ENCODE measurements at regions not wholly inside any gene's neighbourhood (a gene's known extent, or its start where the extent isn't known, plus 50 kb on each side); places are given as distances from the start of the nearest gene placed in this dataset.

DNA sequence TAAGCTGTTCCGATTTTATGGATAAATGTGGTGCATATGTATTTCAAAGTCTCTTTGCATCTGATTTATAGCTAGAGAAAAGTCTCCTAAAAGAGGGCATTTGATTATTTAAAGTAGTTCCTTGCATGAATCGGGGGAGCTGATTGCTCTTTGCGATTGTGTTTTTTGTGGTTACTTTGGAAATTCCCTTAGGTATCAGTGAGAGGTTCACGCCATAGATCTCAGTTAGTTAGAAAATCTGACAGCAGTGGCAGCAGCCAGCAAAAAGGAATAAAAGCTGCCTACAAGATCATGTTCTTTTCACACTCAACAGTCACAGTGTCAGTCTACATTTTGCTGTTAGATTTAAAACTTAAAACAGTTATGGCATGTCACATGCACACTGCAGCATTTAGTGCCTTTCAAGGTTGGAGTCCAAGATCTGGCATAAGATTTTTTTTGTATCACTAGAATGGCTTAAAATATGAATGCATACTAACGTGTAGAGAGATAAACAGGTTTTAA is 436.5 kb upstream of the PCDH20 start:
- DNase-seq, result no peak

DNA sequence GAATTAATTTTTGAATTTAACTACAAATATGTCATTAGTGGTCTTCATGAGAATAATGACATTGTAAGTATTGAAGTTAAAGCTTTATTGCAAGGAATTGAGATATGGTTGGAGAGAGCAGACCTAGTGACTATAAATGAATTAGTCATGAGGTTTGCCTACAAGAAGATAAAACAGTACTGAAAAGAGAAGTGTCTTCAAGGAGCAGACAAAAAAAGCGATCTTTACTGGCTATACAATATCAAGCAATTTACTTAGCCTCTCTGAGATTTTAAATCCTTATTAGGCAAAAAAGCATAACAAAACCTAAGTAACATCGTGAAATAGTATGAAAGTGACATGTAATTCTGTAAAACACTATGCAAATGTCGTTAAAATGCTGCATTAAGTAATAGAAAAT is 435.1 kb upstream of the PCDH20 start:
- DNase-seq, result no peak

DNA sequence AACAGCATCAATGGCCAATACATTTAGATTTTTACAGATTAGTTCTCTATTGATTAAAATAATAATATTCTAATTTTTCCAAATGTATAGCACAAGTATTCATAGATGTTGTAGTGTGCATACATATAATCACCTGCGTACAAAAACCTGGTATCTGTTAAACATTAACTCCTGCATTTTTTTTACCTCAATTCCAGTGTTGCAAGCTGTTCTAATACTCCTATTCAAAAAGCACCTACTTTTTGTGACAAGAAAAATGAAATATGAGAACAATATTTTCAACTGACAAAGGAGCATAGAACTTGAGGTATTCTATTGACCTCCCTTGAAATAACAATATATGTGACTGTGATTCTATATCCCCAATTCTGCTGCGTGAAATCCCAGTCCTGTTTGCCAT is 422.9 kb upstream of the PCDH20 start:
- DNase-seq, result no peak

DNA sequence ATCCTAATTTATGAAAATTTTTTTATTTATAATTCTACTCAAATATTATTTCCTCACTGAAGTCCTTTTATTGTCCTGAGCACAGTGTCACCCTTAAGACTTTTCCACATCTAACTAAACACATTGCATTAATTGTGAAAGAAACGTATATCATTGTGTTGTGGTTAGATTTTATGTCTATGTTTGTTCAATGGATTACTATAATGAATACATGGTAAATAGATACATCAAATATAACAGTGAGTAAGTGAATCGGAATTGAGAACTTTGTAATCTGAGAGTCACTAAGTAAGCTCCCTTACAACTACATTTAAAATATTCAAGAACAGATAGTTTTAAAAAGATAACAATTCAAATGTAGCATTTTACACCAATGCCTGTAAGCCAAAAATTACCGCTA is 417.6 kb upstream of the PCDH20 start:
- no peak for DNase-seq

DNA sequence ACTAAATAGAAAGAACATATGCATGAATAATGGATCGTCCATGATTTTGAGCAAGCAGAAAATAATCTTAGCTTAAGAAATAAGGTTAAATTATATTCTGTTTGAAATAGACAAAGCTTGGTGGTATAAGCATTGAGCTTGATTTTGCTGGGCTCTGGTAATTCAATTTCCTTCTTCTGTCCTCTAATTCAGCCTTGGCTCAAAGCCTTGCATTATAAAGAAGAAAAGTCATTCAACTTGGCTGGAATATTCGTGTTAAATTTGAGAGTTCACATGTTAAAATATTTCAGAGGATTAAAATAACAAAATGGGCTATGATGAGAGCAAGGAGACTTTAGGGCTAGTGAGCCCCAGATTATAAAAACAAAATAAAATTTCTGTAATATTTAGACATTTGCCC is 415.4 kb upstream of the PCDH20 start:
- no peak for DNase-seq

DNA sequence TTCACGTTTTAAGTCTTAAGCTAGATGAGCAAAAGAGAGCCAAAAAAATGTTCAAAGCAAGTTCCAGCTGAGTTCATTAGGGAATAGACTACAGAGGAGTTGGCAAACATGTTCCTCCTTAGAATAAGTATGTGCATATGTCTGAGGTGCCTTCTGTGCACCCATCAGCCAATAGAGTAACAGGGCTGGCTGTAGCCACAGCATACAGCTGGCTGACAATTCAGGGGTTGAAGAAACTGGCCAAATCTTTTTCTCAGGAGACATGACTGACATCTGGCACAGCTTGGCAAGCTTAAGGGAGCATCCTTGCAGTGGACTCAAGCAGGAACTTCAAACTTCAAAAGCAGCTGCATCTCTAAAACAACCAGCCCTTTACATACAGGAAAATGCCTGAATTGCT is 414.8 kb upstream of the PCDH20 start:
- DNase-seq, result no peak

DNA sequence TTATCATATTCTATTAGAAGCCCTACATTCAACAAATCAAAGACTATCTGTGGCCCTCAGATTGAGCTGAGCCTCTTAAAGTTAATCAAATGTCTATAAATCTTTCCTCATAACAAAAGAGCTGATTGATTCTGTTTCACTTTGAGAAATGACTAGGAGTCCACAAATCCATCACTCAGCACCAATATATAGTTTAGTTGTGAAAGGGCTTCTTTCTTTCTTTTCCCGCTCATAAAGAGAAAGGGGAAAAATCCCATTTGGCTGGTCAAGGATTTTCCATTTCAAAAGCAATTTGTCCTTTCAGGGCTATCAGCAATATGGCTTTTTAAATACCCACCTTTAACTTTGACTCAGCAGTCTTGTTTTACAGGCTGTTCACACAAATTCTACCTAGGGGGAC is 408.5 kb upstream of the PCDH20 start:
- DNase-seq, result no peak

DNA sequence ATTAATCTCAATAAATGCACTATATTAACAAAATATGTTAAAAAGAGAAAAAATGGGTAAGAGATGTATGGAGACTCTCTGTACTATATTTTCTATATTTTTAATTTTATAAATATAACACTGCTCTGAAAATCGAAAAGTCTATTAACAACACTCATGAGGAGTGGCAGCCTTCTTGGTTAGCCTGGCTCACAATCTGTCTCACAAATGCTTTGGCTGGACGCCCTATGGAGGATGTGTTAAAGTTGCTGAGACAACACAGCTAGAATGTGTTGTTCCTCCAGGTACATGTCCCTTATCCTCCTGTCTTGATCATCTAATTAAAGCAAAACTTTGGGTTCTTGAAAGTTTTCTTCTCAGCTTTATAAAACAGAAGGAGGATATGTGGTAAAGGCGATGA is 396.6 kb upstream of the PCDH20 start:
- no peak for DNase-seq

DNA sequence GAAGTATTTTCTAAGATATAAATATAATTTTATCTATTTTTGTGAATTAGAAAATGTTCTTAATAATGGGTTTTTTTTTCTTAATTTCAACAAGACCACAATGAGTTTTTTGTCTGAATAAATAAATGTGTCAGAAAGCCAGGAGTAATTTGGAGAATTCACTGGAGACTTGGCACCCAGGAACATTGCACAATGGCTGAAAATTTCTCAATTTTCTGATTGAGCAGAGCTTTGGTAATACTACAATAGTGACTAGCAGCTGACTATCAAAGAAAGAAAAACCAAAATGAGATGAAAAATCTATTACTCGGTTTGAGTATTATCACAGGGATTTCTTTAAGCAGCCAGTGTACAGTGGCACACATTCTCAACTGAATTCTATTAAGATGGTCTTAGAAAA is 394.4 kb upstream of the PCDH20 start:
- DNase-seq, result no peak

DNA sequence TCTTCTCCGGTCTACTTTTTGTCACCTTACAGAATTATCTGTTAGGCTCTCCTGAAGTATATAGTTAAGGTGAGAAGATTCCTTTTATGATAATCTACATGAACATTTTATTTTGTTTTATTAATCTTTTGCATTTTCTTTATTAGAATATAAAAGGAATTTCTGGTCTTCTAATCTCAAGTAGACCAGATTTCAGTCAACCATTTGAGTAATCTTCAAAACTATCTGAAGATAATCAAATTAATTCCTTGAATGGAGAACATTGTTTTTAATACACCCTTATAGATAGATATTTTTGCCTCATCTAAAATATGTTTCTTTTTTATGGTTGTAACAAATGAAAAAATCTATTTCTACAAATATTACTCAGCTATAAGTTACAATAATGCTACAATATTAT is 381.7 kb upstream of the PCDH20 start:
- no peak for DNase-seq

DNA sequence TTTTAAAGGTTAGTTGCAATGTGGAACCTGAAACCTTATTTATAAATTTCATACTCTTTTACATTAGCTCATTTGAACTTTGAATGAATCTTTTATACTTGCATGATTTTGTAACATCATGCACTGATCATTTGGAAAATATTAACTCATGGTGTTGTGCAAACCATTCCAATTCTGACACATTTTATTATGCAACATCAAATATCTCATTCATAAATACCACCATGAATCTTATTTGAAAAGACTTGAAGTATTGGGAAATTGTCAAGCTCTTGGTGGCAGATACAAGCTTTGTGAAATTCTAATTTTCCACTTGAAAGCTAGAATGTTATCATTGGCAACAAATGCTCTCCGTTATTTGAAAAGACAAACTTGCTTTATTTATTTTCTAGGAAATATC is 379.9 kb upstream of the PCDH20 start:
- no peak for DNase-seq

DNA sequence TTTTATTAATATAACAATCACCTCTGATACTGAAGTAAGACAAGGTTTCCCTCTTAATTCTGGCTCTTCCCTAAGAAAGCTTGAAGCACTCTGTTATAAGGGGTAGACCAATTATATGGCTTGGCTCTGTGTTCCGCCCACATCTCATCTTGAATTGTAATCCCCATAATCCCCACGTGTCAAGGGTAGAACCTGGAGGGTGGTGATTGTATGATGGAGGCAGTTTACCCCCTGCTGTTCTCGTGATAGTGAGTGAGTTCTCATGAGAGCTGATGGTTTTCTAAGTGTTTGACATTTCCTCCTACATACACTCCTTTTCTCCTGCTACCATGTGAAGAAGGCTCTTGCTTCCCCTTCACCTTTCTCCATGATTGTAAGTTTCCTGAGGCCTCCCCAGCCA is 363.8 kb upstream of the PCDH20 start:
- DNase-seq, result no peak

DNA sequence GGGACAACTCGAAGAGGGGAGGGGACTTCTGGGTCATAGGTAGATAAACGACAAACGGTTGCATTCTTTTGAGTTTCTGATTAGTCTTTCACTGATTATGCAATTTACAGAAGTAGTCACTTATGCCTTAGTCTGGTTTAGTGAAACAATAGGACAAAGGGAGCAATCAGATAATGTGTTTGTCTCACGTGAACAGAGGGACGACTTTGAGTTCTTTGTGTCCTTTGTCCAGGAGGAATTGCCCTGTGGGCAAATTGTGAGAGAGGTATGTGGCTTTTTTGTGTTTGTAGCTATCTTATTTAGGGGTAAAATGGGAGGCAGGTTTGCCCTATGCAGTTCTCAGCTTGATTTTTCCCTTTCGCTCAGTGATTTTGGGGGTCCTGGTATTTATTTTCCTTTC is 362.9 kb upstream of the PCDH20 start:
- no peak for DNase-seq

DNA sequence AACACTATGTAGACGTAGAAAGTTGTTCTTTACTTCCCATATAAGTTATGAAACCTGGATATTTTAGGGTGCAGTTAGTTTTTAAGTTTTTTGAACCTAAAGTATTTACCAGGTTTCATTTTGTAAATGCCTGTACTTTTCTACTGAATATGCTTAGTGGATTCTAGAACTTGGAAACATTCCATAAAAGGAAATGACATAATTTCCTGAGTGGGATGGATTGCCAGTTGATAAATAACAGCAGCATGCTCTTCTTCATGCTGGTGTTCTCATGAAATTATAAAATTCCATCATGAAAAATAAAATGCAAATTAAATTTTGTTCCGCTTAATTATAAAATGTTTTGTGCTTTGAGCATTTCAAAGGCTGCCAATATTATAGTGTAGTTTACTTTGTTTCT is 362.2 kb upstream of the PCDH20 start:
- no peak for DNase-seq

DNA sequence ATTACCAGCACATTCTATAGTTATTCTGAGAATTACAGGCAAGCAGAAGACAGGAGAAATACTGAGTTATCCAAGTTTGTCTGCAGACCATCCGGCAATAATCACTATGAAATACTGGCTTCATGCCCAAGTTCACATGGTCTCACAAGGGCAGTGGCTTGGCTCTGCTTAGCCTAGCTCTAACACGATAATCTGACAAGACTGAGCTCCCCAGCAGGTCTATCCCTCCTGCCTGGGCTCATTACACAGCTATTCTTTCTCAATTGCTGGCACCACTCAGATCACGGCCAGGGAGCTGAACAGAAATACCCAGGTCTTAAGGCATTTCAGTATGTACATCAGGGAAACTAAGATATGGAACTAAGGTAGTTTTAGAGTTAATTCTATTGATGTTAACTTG is 361.6 kb upstream of the PCDH20 start:
- DNase-seq, result no peak

DNA sequence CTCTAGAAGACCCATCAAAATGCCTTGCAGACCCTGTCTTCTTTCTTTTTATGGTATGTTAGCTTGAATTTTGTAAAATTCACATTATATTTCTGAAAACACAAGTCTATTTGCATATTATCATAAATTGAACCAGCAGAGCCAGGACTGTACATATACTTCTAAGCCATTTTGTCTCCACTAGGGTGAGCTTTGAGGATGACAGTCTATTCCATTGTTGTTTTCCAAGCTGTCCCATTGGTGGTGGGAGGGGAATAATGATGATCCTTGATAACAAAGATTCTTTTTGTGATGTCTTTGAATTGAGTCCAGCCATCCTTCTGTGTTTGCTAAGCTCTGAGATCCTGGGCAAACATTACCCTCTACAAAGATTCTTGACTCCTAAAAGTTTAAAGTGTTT is 359.3 kb upstream of the PCDH20 start:
- DNase-seq, result no peak

DNA sequence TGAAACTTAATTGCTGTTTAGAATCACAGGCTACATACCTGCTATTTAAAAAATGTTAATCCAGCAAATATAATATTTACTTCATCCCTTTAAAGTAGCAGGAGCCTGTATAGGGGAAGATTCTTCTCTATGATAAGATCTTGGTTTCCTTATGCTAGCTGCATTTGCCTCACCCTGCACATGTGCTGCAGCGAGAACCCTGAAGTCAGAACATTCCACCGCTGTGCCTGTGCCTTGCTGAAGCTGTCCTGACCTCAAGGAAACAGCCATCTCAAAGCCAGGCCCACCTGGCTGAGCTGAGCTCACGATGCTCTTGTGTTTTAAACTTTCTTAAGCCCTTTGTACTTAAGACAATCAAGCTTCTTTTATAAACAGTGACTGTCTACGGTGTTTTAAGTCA is 355.0 kb upstream of the PCDH20 start:
- no peak for DNase-seq

DNA sequence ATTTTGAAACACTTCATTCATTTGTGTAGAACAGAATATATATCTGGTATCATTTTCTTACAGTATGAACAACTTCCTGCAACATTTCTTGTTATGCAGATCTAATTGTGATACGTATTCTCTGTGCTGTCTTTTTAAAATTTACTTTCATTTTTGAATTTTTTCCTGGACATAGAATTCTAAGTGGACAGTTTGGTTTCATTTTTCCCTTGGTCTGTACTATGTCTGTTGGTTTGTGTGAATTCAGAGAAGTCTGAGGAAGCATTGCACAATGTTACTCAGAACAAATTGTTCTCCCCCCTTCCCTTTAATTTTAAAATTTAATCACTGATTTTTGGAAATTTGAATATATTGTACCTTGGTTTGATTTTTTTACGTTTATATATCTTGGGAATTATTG is 352.5 kb upstream of the PCDH20 start:
- no peak for DNase-seq

DNA sequence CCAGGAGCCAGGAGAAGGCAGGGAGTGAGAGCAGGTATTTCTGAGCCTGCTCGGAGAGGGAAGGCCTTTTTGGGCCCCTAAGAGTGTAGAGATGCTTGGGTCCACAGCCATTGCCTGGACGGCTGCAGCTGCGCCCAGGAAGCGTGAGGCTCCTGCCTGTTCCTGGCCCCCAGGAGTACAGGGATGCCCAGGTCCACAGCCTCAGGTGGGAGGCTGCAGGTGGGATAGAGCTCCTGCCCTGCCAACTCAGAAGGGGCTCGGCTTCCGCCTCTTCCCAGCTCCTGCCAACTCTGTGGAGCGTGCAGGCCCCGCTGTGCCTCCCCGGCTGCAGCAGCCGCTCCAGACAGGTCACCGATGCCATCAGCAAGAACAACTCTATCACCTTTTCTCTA is 351.0 kb upstream of the PCDH20 start:
- no peak for DNase-seq

DNA sequence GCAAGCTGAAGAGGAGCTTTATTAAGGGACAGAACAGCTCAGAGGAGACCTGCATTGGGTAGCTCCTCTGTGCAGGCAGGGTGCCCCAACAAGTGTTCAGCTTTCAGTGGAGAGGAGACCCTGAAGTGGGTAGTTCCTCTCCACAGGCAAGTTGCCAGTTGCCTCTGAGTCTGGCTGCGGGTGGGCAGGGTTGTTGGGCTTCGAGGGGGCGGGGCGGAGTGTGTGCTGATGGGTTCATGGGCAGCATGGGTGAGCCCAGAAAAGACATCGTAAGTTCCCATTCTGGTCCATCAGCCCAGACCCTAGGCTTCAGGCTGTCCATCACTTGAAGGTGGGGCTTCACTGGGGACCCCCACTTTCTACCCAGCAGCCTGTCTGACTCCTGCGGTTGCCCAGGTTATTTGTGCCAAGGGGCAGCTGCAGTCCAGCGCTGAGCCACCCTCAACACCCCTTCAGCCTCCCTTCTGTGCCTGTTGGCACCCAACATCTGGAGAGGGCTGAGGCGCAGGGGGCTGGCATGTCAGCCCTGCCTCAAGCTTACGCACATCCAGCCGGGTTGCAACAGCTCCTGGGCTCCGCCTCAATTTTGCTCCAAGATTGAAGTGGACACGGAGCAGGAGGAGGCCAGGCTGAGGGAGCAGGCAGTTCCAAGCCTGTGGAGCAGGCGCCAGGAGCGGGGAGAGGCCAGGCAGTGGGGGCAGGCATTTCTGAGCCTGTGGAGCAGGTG is 350.5 kb upstream of the PCDH20 start:
- no peak for DNase-seq

DNA sequence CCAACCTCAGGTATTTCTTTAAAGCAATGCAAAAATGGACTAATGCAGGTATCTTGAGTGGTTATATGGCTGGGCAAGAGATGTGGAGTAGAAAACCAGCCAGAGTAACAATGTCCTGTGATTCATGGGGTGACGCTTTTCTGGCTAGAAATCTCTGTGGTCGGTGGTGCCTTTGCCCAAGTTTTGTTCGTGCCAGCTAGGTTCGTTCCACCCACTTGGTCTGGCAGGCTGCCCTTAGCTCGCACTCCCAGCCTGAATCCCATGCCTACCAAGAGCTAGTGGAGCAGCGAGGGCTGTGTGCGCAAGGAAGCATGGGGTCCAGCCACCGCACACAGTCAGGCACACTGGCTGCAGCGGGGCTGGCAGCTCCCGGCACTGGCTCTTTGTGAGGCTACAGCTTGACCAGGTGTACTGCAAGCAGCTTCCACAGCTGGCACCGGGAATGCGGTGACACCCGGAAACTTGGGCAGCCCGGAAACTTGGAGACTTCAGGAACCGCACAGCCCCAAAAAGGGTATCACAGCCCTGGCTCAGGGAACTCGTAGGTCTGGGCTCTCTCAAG is 349.6 kb upstream of the PCDH20 start:
- DNase-seq, result no peak

DNA sequence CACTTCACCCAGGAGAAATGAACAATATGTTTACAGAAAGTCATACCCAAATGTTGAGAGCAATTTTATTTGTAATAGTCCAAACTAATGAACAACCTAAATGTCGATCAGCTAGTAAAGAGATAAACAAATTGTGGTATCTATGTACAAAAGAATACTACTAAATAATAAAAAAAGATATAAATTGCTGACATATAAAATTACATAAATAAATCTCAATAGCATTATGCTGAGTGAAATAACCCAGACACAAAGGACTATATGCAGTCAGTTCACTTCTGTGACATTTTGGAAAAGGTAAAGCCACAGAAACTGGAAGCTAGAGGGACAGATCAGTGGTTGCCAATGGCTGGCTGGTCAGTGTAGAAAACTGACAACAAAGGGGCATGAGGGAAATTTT is 346.0 kb upstream of the PCDH20 start:
- no peak for DNase-seq

DNA sequence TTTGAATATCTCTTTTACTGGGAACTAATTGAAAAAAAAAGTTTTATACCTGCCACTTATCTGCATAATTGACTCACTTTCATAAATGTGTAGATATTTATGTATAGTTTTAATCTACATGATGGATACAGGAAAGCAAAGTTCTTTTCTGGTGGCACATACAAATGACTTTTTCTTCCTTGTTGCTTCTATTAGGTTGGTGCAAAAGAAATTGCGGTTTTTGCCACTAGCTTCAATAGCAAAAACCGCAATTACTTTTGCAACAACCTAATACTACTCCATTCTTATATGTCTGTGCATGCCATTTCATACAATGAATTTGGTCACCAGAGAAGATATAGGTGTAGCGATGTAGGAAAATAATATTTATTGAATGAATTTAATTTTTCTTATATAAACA is 344.5 kb upstream of the PCDH20 start:
- no peak for DNase-seq

DNA sequence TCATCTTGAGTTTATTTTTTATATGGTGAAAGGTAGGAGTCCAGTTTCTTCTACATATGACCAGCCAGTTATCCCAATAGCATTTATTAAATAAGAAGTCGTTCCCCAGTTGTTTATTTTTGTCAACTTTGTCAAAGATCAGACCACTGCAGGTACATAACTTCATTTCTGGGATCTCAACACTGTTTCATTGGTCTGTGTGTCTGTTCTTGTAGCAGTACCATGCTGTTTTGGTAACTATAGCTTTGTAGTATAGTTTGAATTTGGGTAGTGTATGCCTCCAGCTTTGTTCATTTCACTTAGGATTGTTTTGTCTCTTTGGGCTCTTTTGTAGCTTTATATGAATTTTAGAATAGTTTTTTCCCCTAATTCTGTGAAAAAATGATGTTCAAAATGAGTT is 340.4 kb upstream of the PCDH20 start:
- no peak for DNase-seq

DNA sequence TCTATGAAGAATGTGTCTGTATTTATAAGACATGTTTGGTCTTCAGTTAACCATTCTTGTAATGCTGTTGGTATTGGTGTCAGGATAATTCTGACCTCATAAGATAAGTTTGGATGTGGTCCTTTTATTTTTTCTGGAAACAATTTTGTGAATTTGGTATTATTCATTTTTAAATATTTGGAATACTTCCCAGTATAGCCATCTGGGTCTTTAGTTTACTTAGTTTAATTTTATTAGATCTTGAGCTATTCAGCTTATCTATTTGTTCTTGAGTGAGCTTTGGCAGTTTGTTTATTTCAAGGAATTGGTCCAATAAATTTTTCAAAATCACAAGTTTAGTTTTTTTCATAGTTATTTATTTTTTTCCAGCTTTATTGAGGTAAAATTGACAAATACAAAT is 335.4 kb upstream of the PCDH20 start:
- DNase-seq, result no peak
